OCI-LY1 (cell line): ENCODE measurements at regions not wholly inside any gene's neighbourhood (a gene's known extent, or its start where the extent isn't known, plus 50 kb on each side); places are given as distances from the start of the nearest gene placed in this dataset.
"Not testable (repeated sequence)": the region's sequence is repeated elsewhere in the genome, so short reads cannot be mapped to it uniquely, and the experiment has no call there.

Experiments
- H2AFZ ChIP-seq: fragments of 200-600 bp; sonication (generic), shearing (Covaris generic); 2 replicates; pipeline ENCODE4 v1.6.0; 2014; ENCODE audit warnings: antibody characterized with exemption, mild to moderate bottlenecking, low read length
- H3F3A ChIP-seq: fragments of 200-600 bp; sonication (generic), shearing (Covaris generic); 2 replicates; pipeline ENCODE4 v1.6.0; 2014; ENCODE audit warnings: mild to moderate bottlenecking, antibody characterized with exemption, low read length, moderate library complexity; ENCODE audit not compliant: insufficient read depth
- H3K27ac ChIP-seq: fragments of 200-600 bp; sonication (generic); 2 replicates; pipeline ENCODE4 v1.5.1; 2014; ENCODE audit warnings: low read length, mixed run types, mild to moderate bottlenecking, low read depth; ENCODE audit not compliant: poor library complexity, severe bottlenecking
- H3K27me3 ChIP-seq: fragments of 200-600 bp; sonication (generic); 2 replicates; pipeline ENCODE4 v1.6.0; 2014; ENCODE audit warnings: antibody characterized with exemption, mild to moderate bottlenecking, low read length, moderate library complexity; ENCODE audit not compliant: insufficient read depth
- H3K36me3 ChIP-seq: fragments of 200-600 bp; sonication (generic); 2 replicates; pipeline ENCODE4 v1.6.1; 2014; ENCODE audit warnings: mild to moderate bottlenecking, antibody characterized with exemption, low read length, moderate library complexity, mixed read lengths; ENCODE audit not compliant: insufficient read depth
- H3K4me1 ChIP-seq: fragments of 200-600 bp; sonication (generic); 2 replicates; pipeline ENCODE4 v1.5.1; 2014; ENCODE audit warnings: mild to moderate bottlenecking, low read length, moderate library complexity; ENCODE audit not compliant: insufficient read depth, severe bottlenecking
- H3K4me2 ChIP-seq: fragments of 200-600 bp; sonication (generic), shearing (Covaris generic); 2 replicates; pipeline ENCODE4 v1.6.1; 2014; ENCODE audit warnings: low read length
- H3K4me3 ChIP-seq: fragments of 200-600 bp; sonication (generic); 2 replicates; pipeline ENCODE4 v1.5.1; 2014; ENCODE audit warnings: low read length, low read depth, mild to moderate bottlenecking, mixed read lengths; ENCODE audit not compliant: poor library complexity, severe bottlenecking
- H3K79me2 ChIP-seq: fragments of 200-600 bp; shearing (Covaris generic); 2 replicates; pipeline ENCODE4 v1.6.1; 2016; ENCODE audit warnings: mixed run types, low read length, mixed read lengths; ENCODE audit not compliant: insufficient read depth
- H3K9ac ChIP-seq: fragments of 200-600 bp; sonication (generic), shearing (Covaris generic); 2 replicates; pipeline ENCODE4 v1.6.1; 2014; ENCODE audit warnings: mild to moderate bottlenecking, low read length, mixed read lengths
- H3K9me2 ChIP-seq: fragments of 200-600 bp; sonication (generic), shearing (Covaris generic); 2 replicates; pipeline ENCODE4 v1.6.1; 2014; ENCODE audit warnings: low read depth, mild to moderate bottlenecking, low read length, mixed read lengths
- H3K9me3 ChIP-seq: fragments of 200-600 bp; shearing (Covaris generic); 2 replicates; pipeline ENCODE4 v1.6.1; 2014; ENCODE audit warnings: low read length, mixed read lengths
- H4K20me1 ChIP-seq: fragments of 200-600 bp; sonication (generic), shearing (Covaris generic); 2 replicates; pipeline ENCODE4 v1.6.0; 2016; ENCODE audit warnings: mild to moderate bottlenecking, low read length; ENCODE audit not compliant: insufficient read depth
- EZH2 ChIP-seq: fragments of 200-600 bp; sonication (generic), shearing (Covaris generic); IDR thresholded peaks from 2 replicates; pipeline ENCODE4 v1.8.0; 2017; ENCODE audit warnings: borderline replicate concordance, mixed run types, mild to moderate bottlenecking, antibody characterized with exemption, low read length, moderate library complexity, mixed read lengths
- TF ChIP-seq, protein P1 (sequence below): fragments of 200-600 bp; sonication (generic), shearing (Covaris generic); IDR thresholded peaks from 2 replicates; pipeline ENCODE4 v1.5.1; 2017; ENCODE audit warnings: mild to moderate bottlenecking, antibody characterized with exemption, low read length, moderate library complexity, mixed read lengths

DNA sequence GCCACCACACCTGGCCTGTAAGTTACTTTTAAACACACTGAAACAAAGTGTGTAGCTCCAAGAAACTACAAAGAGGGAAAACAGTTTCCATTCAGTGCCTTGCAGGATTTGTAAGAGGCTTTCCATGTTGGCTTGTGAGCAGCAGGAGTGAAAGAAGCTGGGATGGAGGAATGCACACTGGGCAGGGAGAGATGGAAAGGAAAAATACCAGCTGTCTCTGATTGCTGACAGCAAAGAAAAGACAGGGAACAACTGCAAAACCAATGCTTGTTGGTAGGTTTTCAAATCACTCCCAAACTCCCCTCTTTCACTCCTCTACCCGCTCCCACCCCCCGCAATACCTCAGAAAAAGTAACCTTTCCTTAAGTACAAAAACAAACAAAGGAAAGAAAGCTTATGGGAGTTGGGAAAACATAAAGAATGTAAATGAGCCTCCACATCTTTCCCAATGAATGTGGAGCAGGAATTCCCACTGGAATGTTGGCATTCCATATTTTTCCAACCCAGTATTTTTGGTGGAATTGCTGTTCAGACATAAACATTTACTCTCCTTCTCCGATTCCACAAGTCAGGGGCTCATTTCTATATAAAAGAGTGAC, 166.1 kb downstream of the THBS2 start:
- H3K36me3 ChIP-seq: no peaks in the 10 kb centered on the region
- no peaks in the 10 kb centered on the region for H3K4me1 ChIP-seq
- no peaks in the 10 kb centered on the region for H3K27me3 ChIP-seq
- no peaks in the 10 kb centered on the region for H3F3A ChIP-seq
- TF ChIP-seq EZH2: no peak
- TF ChIP-seq, protein P1, sequence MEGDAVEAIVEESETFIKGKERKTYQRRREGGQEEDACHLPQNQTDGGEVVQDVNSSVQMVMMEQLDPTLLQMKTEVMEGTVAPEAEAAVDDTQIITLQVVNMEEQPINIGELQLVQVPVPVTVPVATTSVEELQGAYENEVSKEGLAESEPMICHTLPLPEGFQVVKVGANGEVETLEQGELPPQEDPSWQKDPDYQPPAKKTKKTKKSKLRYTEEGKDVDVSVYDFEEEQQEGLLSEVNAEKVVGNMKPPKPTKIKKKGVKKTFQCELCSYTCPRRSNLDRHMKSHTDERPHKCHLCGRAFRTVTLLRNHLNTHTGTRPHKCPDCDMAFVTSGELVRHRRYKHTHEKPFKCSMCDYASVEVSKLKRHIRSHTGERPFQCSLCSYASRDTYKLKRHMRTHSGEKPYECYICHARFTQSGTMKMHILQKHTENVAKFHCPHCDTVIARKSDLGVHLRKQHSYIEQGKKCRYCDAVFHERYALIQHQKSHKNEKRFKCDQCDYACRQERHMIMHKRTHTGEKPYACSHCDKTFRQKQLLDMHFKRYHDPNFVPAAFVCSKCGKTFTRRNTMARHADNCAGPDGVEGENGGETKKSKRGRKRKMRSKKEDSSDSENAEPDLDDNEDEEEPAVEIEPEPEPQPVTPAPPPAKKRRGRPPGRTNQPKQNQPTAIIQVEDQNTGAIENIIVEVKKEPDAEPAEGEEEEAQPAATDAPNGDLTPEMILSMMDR: no peak
- H4K20me1 ChIP-seq: no peaks in the 10 kb centered on the region
- H3K9me3 ChIP-seq: peaks cover 6% of the 10 kb centered on the region; the same call in 1 of the 2 replicates
- H3K27ac ChIP-seq: no peak overlapping the region
- H3K9ac ChIP-seq: no peak overlapping the region
- no peak overlapping the region for H2AFZ ChIP-seq
- H3K4me3 ChIP-seq: no peak overlapping the region
- no peaks in the 10 kb centered on the region for H3K9me2 ChIP-seq
- H3K79me2 ChIP-seq: no peaks in the 10 kb centered on the region
- H3K4me2 ChIP-seq: no peak overlapping the region

DNA sequence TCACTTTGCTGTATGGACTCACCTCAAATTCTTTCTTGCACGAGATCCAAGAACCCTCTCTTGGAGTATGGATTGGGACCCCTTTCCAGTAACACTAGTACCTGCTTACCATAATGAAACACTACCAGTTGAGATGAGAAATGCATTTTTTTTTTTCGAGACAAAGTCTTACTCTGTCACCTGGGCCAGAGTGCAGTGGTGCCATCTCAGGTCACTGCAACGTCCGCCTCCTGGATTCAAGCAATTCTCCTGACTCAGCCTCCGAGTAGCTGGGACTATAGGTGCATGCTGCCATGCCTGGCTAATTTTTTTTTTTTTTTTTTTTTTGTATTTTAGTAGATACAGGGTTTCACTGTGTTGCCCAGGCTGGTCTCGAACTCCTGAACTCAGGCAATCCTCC, 167.0 kb downstream of the THBS2 start:
- H3K4me2 ChIP-seq, H3K9ac ChIP-seq, H3K27me3 ChIP-seq, H3K4me3 ChIP-seq, H3F3A ChIP-seq, H3K9me2 ChIP-seq, H3K9me3 ChIP-seq, H3K36me3 ChIP-seq, H2AFZ ChIP-seq, H3K79me2 ChIP-seq, H3K4me1 ChIP-seq, H3K27ac ChIP-seq, H4K20me1 ChIP-seq: not testable (repeated sequence)

DNA sequence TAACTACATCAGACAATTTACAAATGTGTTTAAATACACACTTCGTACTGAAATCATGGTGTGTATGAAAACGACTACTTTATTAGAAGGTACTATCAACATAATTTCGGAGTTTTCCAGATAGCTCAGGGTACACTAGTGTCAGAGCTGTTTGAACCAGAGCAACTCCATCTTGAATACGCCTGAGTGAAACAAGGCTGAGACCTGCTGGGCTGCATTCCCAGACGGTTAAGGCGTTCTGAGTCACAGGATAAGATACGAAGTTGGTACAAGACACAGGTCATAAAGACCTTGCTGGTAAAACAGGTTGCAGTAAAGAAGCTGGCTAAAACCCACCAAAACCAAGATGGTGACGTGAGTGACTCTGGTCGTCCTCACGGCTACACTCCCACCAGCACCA, 167.6 kb downstream of the THBS2 start:
- no peak overlapping the region for H2AFZ ChIP-seq
- no peaks in the 10 kb centered on the region for H4K20me1 ChIP-seq
- no peaks in the 10 kb centered on the region for H3K79me2 ChIP-seq
- no peaks in the 10 kb centered on the region for H3K4me1 ChIP-seq
- TF ChIP-seq, protein P1: no peak
- no peak for TF ChIP-seq EZH2
- H3K27ac ChIP-seq: no peak overlapping the region
- H3K4me2 ChIP-seq: no peak overlapping the region
- H3K4me3 ChIP-seq: no peak overlapping the region
- H3K27me3 ChIP-seq: no peaks in the 10 kb centered on the region
- no peaks in the 10 kb centered on the region for H3K9me2 ChIP-seq
- no peaks in the 10 kb centered on the region for H3F3A ChIP-seq
- no peak overlapping the region for H3K9ac ChIP-seq
- no peaks in the 10 kb centered on the region for H3K36me3 ChIP-seq
- peaks cover 6% of the 10 kb centered on the region; the same call in 1 of the 2 replicates for H3K9me3 ChIP-seq

DNA sequence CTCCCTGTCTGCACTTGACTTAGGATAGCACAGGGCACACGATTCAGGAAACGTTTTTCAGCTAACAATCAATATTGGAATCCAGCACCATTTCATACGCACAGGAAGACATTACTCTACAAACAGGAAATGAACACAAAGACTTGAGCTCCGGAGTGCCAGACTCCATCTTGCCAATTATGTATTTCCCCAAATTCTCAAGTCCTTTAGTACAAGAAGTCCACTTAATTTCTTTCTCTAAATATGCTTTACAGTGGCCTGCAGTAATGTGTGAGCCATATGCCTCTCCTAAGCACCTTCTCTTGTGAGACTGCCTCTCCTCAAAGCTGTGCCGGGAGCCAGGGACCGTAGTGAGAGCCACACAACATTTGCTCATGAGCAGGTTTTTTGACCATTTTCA, 168.2 kb downstream of the THBS2 start:
- Histone ChIP-seq H4K20me1 (no peaks in the 10 kb centered on the region), H3K79me2 (no peaks in the 10 kb centered on the region), H3K4me3 (no peak overlapping the region), H3K4me2 (no peak overlapping the region), H3K27me3 (no peaks in the 10 kb centered on the region), H3F3A (no peaks in the 10 kb centered on the region), H3K9me3 (0 out of 2 replicates have a peak, but pooled peaks cover under 1% of the 10 kb centered on the region), H3K9ac (no peak overlapping the region), H3K4me1 (no peaks in the 10 kb centered on the region), H3K9me2 (no peaks in the 10 kb centered on the region), H3K27ac (no peak overlapping the region), H2AFZ (no peak overlapping the region), H3K36me3 (no peaks in the 10 kb centered on the region)
- TF ChIP-seq EZH2: no peak
- TF ChIP-seq, protein P1: no peak

DNA sequence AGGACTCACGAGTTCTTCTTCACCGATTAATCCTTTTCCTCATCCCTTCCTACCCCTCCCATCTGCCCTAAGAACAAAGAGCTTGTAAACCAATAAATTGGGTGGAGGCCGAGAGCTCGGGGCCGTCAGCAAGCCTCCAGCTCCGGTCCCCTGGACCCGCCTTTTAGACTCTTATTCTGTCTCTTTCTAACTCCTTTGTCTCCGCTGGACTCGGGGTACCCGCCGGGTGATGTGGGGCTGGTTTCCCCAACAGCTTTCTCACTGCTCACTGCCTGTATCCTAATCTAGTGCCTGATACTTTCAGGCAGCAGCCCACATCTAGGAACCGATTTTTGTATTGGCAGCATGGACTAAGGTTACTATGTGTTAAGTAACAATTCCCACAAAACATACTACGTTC, 169.1 kb downstream of the THBS2 start:
- H3K9me2 ChIP-seq, H3K9me3 ChIP-seq, H3K4me2 ChIP-seq, H3K36me3 ChIP-seq, H3K27me3 ChIP-seq, H3F3A ChIP-seq, H3K4me3 ChIP-seq, H3K9ac ChIP-seq, H3K27ac ChIP-seq, H2AFZ ChIP-seq, H3K79me2 ChIP-seq, H4K20me1 ChIP-seq, H3K4me1 ChIP-seq: not testable (repeated sequence)
